Ishikawa (cell line): ENCODE measurements at regions not wholly inside any gene's neighbourhood (a gene's known extent, or its start where the extent isn't known, plus 50 kb on each side); places are given as distances from the start of the nearest gene placed in this dataset.

Experiments
- CEBPB ChIP-seq: IDR thresholded peaks from 2 replicates; pipeline ENCODE4 v1.6.1; 2012
- CREB1 ChIP-seq: IDR thresholded peaks from 2 replicates; pipeline ENCODE4 v1.6.1; 2012; ENCODE audit warnings: low read depth
- EGR1 ChIP-seq: IDR thresholded peaks from 2 replicates; pipeline ENCODE4 v1.6.1; 2012
- EP300 ChIP-seq: IDR thresholded peaks from 2 replicates; pipeline ENCODE4 v1.6.1; 2012; ENCODE audit warnings: borderline replicate concordance
- RAD21 ChIP-seq: IDR thresholded peaks from 2 replicates; pipeline ENCODE4 v1.6.1; 2012; ENCODE audit warnings: low read depth
- REST ChIP-seq: IDR thresholded peaks from 2 replicates; pipeline ENCODE4 v1.6.1; 2012; ENCODE audit warnings: low read depth, mild to moderate bottlenecking

GRCh38 chr3:66153481-66154443, 67.0 kb upstream of the SLC25A26 start:
- TF ChIP-seq RAD21 (no peak), CEBPB (no peak), CREB1 (no peak), REST (no peak), EGR1 (no peak), EP300 (no peak)
